DOHH2 (cell line): ENCODE measurements at regions not wholly inside any gene's neighbourhood (a gene's known extent, or its start where the extent isn't known, plus 50 kb on each side); places are given as distances from the start of the nearest gene placed in this dataset.
"Not testable (repeated sequence)": the region's sequence is repeated elsewhere in the genome, so short reads cannot be mapped to it uniquely, and the experiment has no call there.

Experiments
- H3F3A ChIP-seq: fragments of 200-600 bp; sonication (generic), shearing (Covaris generic); 2 replicates; pipeline ENCODE4 v1.6.0; 2016; ENCODE audit warnings: antibody characterized with exemption, mild to moderate bottlenecking; ENCODE audit not compliant: control insufficient read depth, insufficient read depth
- H3K27ac ChIP-seq: fragments of 200-600 bp; sonication (generic); 2 replicates; pipeline ENCODE4 v1.5.1; 2014; ENCODE audit warnings: low read depth, mild to moderate bottlenecking, low read length, moderate library complexity
- H3K27me3 ChIP-seq: fragments of 200-600 bp; sonication (generic); 2 replicates; pipeline ENCODE4 v1.6.1; 2014; ENCODE audit warnings: mild to moderate bottlenecking, low read length, mixed read lengths; ENCODE audit not compliant: control insufficient read depth
- H3K36me3 ChIP-seq: fragments of 200-600 bp; sonication (generic); 2 replicates; pipeline ENCODE4 v1.6.1; 2014; ENCODE audit warnings: mild to moderate bottlenecking, low read length, moderate library complexity, mixed read lengths; ENCODE audit not compliant: control insufficient read depth
- H3K4me1 ChIP-seq: fragments of 200-600 bp; sonication (generic); 2 replicates; pipeline ENCODE4 v1.6.1; 2014; ENCODE audit warnings: mild to moderate bottlenecking, low read length, mixed read lengths; ENCODE audit not compliant: control insufficient read depth
- H3K4me2 ChIP-seq: fragments of 200-600 bp; sonication (generic); 2 replicates; pipeline ENCODE4 v1.6.0; 2014; ENCODE audit warnings: mild to moderate bottlenecking, low read length, moderate library complexity
- H3K4me3 ChIP-seq: fragments of 200-600 bp; sonication (generic); 2 replicates; pipeline ENCODE4 v1.5.1; 2014; ENCODE audit warnings: mild to moderate bottlenecking, low read length, mixed read lengths
- H3K79me2 ChIP-seq: fragments of 200-600 bp; sonication (generic); 2 replicates; pipeline ENCODE4 v1.6.1; 2014; ENCODE audit warnings: mild to moderate bottlenecking, low read length, mixed read lengths; ENCODE audit not compliant: control insufficient read depth
- H3K9me2 ChIP-seq: fragments of 200-600 bp; sonication (generic); replicated peaks from 2 replicates; pipeline ENCODE4 v1.6.1; 2014; ENCODE audit warnings: mild to moderate bottlenecking, low read length, mixed read lengths; ENCODE audit not compliant: control insufficient read depth
- H3K9me3 ChIP-seq: fragments of 200-600 bp; sonication (generic); 2 replicates; pipeline ENCODE4 v1.6.1; 2014; ENCODE audit warnings: antibody characterized with exemption, low read length, mixed read lengths; ENCODE audit not compliant: control insufficient read depth, insufficient read depth
- H4K20me1 ChIP-seq: fragments of 200-600 bp; sonication (generic); 2 replicates; pipeline ENCODE4 v1.6.0; 2014; ENCODE audit warnings: low read depth, mild to moderate bottlenecking, antibody characterized with exemption, low read length, moderate library complexity; ENCODE audit not compliant: control insufficient read depth, insufficient read depth
- CTCF ChIP-seq: fragments of 200-600 bp; sonication (generic); IDR thresholded peaks from one replicate; pipeline ENCODE4 v1.5.1; 2014; ENCODE audit warnings: antibody characterized with exemption, mild to moderate bottlenecking, low read depth, low read length; ENCODE audit not compliant: poor library complexity, severe bottlenecking
- EZH2phosphoT487 ChIP-seq: fragments of 200-600 bp; sonication (generic); IDR thresholded peaks from 2 replicates; pipeline ENCODE4 v1.6.1; 2017; ENCODE audit warnings: borderline replicate concordance, mild to moderate bottlenecking, antibody characterized with exemption, low read length, moderate library complexity, mixed read lengths

- Histone ChIP-seq H3K4me2 (no peak overlapping the region), H3K79me2 (no peaks in the 10 kb centered on the region), H3K27me3 (no peaks in the 10 kb centered on the region), H3K9me3 (no peaks in the 10 kb centered on the region; the same call in 1 of the 2 replicates), H3F3A (no peaks in the 10 kb centered on the region), H3K4me3 (no peak overlapping the region), H4K20me1 (no peaks in the 10 kb centered on the region), H3K27ac (no peak overlapping the region), H3K9me2 (no peaks in the 10 kb centered on the region), H3K36me3 (no peaks in the 10 kb centered on the region), H3K4me1 (no peaks in the 10 kb centered on the region)
- TF ChIP-seq CTCF (no peak), EZH2phosphoT487 (no peak)
These were observed 125.0 kb upstream of the NPY start for GRCh38 chr7:24158975-24159374.

GRCh38 chr7:24164401-24164800 lies 119.6 kb upstream of the NPY start:
- no peak overlapping the region for H3K4me2 ChIP-seq
- H3K4me1 ChIP-seq, result no peaks in the 10 kb centered on the region
- no peaks in the 10 kb centered on the region for H3K27me3 ChIP-seq
- H3K9me2 ChIP-seq, result no peaks in the 10 kb centered on the region
- H3K36me3 ChIP-seq, result no peaks in the 10 kb centered on the region
- no peaks in the 10 kb centered on the region for H3F3A ChIP-seq
- TF ChIP-seq EZH2phosphoT487, result no peak
- TF ChIP-seq CTCF, result no peak
- H4K20me1 ChIP-seq, result no peaks in the 10 kb centered on the region
- no peak overlapping the region for H3K4me3 ChIP-seq
- no peak overlapping the region for H3K27ac ChIP-seq
- H3K79me2 ChIP-seq, result no peaks in the 10 kb centered on the region
- peaks cover 10% of the 10 kb centered on the region; the same call in 1 of the 2 replicates for H3K9me3 ChIP-seq

GRCh38 chr7:24169077-24169624 lies 114.8 kb upstream of the NPY start:
- Histone ChIP-seq H3K4me1 (no peaks in the 10 kb centered on the region), H3K9me2 (no peaks in the 10 kb centered on the region), H3K27ac (no peak overlapping the region), H3K4me2 (no peak overlapping the region), H3K79me2 (no peaks in the 10 kb centered on the region), H3F3A (no peaks in the 10 kb centered on the region), H3K27me3 (no peaks in the 10 kb centered on the region), H3K9me3 (peaks cover 10% of the 10 kb centered on the region; the same call in 1 of the 2 replicates), H3K4me3 (no peak overlapping the region), H4K20me1 (no peaks in the 10 kb centered on the region), H3K36me3 (no peaks in the 10 kb centered on the region)
- TF ChIP-seq EZH2phosphoT487 (no peak), CTCF (no peak)

DNA sequence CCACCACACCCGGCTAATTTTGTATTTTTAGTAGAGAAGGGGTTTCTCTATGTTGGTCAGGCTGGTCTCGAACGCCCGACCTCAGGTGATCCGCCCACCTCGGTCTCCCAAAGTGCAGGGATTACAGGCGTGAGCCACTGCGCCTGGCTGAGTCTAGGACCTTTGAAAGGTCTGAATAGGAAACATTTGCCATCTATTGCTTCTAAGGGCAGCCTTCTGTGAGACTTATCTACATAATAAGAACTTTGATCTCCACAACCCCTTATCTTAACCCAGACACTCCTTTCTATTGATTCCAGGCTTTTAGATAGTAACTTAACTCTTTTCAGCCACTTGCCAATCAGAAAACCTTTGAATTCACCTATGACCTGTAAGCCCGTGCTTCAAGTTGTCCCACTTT lies 112.0 kb upstream of the NPY start:
- not testable (repeated sequence) for H3K36me3 ChIP-seq, H3K27ac ChIP-seq, H3K4me2 ChIP-seq, H3K27me3 ChIP-seq, H3K4me1 ChIP-seq, H3K4me3 ChIP-seq, H3K9me3 ChIP-seq, H3K9me2 ChIP-seq, H3K79me2 ChIP-seq, H4K20me1 ChIP-seq, H3F3A ChIP-seq
